Gastrocnemius medialis (tissue), 4 donors: ENCODE measurements at regions not wholly inside any gene's neighbourhood (a gene's known extent, or its start where the extent isn't known, plus 50 kb on each side); places are given as distances from the start of the nearest gene placed in this dataset.

Experiments used
- POLR2A ChIP-seq, 2 donors: fragments of 450-650 bp; IDR thresholded peaks; one replicate each; pipeline ENCODE4 v1.6.1; 2017; ENCODE audit warnings: antibody characterized with exemption in 2 of 2, mild to moderate bottlenecking in 2 of 2, moderate library complexity in 2 of 2
- TF ChIP-seq, protein P1 (sequence below), 5 experiments: fragments of 450-650 bp in 3 of 5; fragments of 200-600 bp in 2 of 5; sonication (generic) in 2 of 5; IDR thresholded peaks in 4 of 5; conservative IDR thresholded peaks in 1 of 5; 1 replicate in 4 of 5; 2 replicates in 1 of 5; pipeline ENCODE4 v1.5.1; 2016 to 2019; ENCODE audit warnings: antibody characterized with exemption in 5 of 5, mild to moderate bottlenecking in 3 of 5, moderate library complexity in 3 of 5

- TF ChIP-seq, protein P1, sequence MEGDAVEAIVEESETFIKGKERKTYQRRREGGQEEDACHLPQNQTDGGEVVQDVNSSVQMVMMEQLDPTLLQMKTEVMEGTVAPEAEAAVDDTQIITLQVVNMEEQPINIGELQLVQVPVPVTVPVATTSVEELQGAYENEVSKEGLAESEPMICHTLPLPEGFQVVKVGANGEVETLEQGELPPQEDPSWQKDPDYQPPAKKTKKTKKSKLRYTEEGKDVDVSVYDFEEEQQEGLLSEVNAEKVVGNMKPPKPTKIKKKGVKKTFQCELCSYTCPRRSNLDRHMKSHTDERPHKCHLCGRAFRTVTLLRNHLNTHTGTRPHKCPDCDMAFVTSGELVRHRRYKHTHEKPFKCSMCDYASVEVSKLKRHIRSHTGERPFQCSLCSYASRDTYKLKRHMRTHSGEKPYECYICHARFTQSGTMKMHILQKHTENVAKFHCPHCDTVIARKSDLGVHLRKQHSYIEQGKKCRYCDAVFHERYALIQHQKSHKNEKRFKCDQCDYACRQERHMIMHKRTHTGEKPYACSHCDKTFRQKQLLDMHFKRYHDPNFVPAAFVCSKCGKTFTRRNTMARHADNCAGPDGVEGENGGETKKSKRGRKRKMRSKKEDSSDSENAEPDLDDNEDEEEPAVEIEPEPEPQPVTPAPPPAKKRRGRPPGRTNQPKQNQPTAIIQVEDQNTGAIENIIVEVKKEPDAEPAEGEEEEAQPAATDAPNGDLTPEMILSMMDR (IDR thresholded peaks at IDR 0.05 in 4 of 5, conservative IDR thresholded peaks at IDR 0.05 in 1 of 5) = no peak
- TF ChIP-seq POLR2A (IDR thresholded peaks at IDR 0.05) = no peak
These were observed 74.1 kb downstream of the RND3 start for GRCh38 chr2:150413366-150413765.
